T-cell (primary cell): ENCODE measurements at regions not wholly inside any gene's neighbourhood (a gene's known extent, or its start where the extent isn't known, plus 50 kb on each side); places are given as distances from the start of the nearest gene placed in this dataset.

Experiments used
- ATAC-seq, 4 experiments: fragments of 200-7000 bp in 3 of 4; fragments of 150-1000 bp in 1 of 4; cut with Tn5 transposase; replicated peaks in 1 of 4; 1 replicate in 3 of 4; 2 replicates in 1 of 4; pipeline ENCODE4 v1.10.0; 2021; ENCODE audit warnings: moderate library complexity in 3 of 4, mild to moderate bottlenecking in 2 of 4, moderate number of reproducible peaks in 1 of 4
- CTCF ChIA-PET, 2 donors: fragments of 300-600 bp; sonication (Branson Sonifier 250); formaldehyde crosslinking; loops; one replicate each; lab custom pipeline; 2022; ENCODE audit warnings: antibody characterized with exemption in 2 of 2; lab: Charles Lee
- POLR2A ChIA-PET, 2 donors: fragments of 300-600 bp; sonication (Branson Sonifier 250); formaldehyde crosslinking; loops; one replicate each; lab custom pipeline; 2022; ENCODE audit warnings: antibody characterized with exemption in 2 of 2; lab: Charles Lee
- DNase-seq, 35 experiments: peaks; one replicate each; pipeline versions ENCODE4 v3.0.0 to v3.0.0-alpha.2; 2013 to 2023
- H3K27ac ChIP-seq: one replicate; pipeline ENCODE4 v1.5.1; 2013; ENCODE audit warnings: low read length
- H3K27me3 ChIP-seq, 2 experiments: replicated peaks in 1 of 2; 1 replicate in 1 of 2; 2 replicates in 1 of 2; pipeline versions ENCODE4 v1.6.1 to v1.7.0; 2013; ENCODE audit warnings: low read length in 1 of 2, mixed read lengths in 1 of 2; ENCODE audit not compliant: control insufficient read depth in 2 of 2, insufficient read depth in 2 of 2; ENCODE audit errors: extremely low read depth in 1 of 2
- H3K36me3 ChIP-seq, 2 donors: 1 replicate in 1 of 2; 2 replicates in 1 of 2; pipeline versions ENCODE4 v1.6.1 to v1.7.0; 2013; ENCODE audit warnings: low read length in 1 of 2; ENCODE audit not compliant: control insufficient read depth in 2 of 2, insufficient read depth in 1 of 2; ENCODE audit errors: extremely low read depth in 1 of 2
- H3K4me1 ChIP-seq, 2 experiments: 1 replicate in 1 of 2; 2 replicates in 1 of 2; pipeline versions ENCODE4 v1.6.1 to v1.7.0; 2013; ENCODE audit warnings: low read length in 2 of 2, mixed read lengths in 1 of 2; ENCODE audit not compliant: insufficient read depth in 2 of 2, control insufficient read depth in 1 of 2; ENCODE audit errors: extremely low read depth in 1 of 2
- H3K4me3 ChIP-seq, 2 donors: 1 replicate in 1 of 2; 2 replicates in 1 of 2; pipeline versions ENCODE4 v1.5.1 to v1.7.0; 2013; ENCODE audit warnings: mild to moderate bottlenecking in 2 of 2, low read length in 1 of 2, moderate library complexity in 1 of 2; ENCODE audit not compliant: control insufficient read depth in 1 of 2; ENCODE audit errors: extremely low read depth in 1 of 2
- H3K9me3 ChIP-seq: 2 replicates; pipeline ENCODE4 v1.7.0; 2013
- H3K27ac Mint-ChIP-seq, 2 donors: one replicate each; pipeline ENCODE4 v1.8.0; 2020 to 2021; ENCODE audit warnings: mild to moderate bottlenecking in 2 of 2, mixed read lengths in 2 of 2
- H3K27me3 Mint-ChIP-seq, 2 donors: one replicate each; pipeline ENCODE4 v1.8.0; 2021 to 2022; ENCODE audit warnings: mixed read lengths in 2 of 2
- H3K36me3 Mint-ChIP-seq: one replicate; pipeline ENCODE4 v1.8.0; 2021; ENCODE audit warnings: mixed read lengths
- H3K4me1 Mint-ChIP-seq, 3 donors: one replicate each; pipeline ENCODE4 v1.8.0; 2020 to 2022; ENCODE audit warnings: mixed read lengths in 3 of 3, mild to moderate bottlenecking in 1 of 3
- H3K4me3 Mint-ChIP-seq, 3 donors: one replicate each; pipeline ENCODE4 v1.8.0; 2020 to 2022; ENCODE audit warnings: mild to moderate bottlenecking in 3 of 3, mixed read lengths in 3 of 3, moderate library complexity in 3 of 3
- H3K9me3 Mint-ChIP-seq, 3 donors: one replicate each; pipeline ENCODE4 v1.8.0; 2020 to 2022; ENCODE audit warnings: mixed read lengths in 3 of 3
- WGBS: methylation state at CpG from one replicate; pipeline ENCODE4 v1.1.5; 2013; ENCODE audit warnings: missing lambda C conversion rate; ENCODE audit not compliant: insufficient coverage; 5-methylcytosine and 5-hydroxymethylcytosine counted together

DNA sequence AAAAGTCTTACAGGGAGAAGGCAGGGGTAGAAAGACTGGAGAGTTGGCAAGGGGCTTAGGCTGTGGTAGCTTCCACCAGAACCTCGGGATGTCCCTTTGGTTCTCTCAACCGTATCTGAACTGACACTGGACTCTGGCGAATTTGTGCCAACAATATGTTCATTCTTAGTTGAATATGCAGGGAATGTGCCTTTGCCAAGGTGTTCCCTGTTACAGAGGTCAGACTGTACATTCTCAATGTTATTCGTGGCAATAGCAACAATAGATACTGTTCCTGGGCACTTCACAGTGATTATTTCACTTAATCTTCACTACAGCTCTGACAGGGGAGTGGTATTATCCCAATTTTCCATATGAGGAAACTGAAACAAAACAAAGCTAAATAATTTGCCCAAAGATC, 51.5 kb upstream of the RAB3GAP2 start:
- Mint-ChIP-seq H3K9me3 (no peaks in the 10 kb centered on the region), H3K27ac (no peak overlapping the region), H3K36me3 (no peaks in the 10 kb centered on the region), H3K4me3 (no peak overlapping the region), H3K4me1 (no peaks in the 10 kb centered on the region), H3K27me3 (peaks cover 12 to 32% of the 10 kb centered on the region in 2 donors)
- no peak for ATAC-seq
- H3K4me3 ChIP-seq = no peak overlapping the region
- H3K4me1 ChIP-seq = no peaks in the 10 kb centered on the region
- ChIA-PET CTCF (no interaction called here), POLR2A (no interaction called here)
- 100% methylated on average over 2 of the region's 4 CpGs for WGBS
- DNase-seq = no peak
- no peak overlapping the region for H3K27ac ChIP-seq
- no peaks in the 10 kb centered on the region for H3K9me3 ChIP-seq
- peaks cover 0 to 4% of the 10 kb centered on the region in 2 experiments for H3K27me3 ChIP-seq
- H3K36me3 ChIP-seq = no peaks in the 10 kb centered on the region

GRCh38 chr1:220322570-220322969, 50.3 kb upstream of the RAB3GAP2 start:
- Mint-ChIP-seq H3K36me3 (no peaks in the 10 kb centered on the region), H3K9me3 (no peaks in the 10 kb centered on the region), H3K27ac (no peak overlapping the region), H3K4me3 (no peak overlapping the region), H3K27me3 (peaks cover 12 to 29% of the 10 kb centered on the region in 2 donors), H3K4me1 (no peaks in the 10 kb centered on the region)
- H3K4me3 ChIP-seq = no peak overlapping the region
- no peaks in the 10 kb centered on the region for H3K9me3 ChIP-seq
- no peak for DNase-seq
- H3K27me3 ChIP-seq = peaks cover 0 to 4% of the 10 kb centered on the region in 2 experiments
- ATAC-seq = no peak
- no CpG with 5 or more reads among the region's 2 CpGs for WGBS
- H3K4me1 ChIP-seq = no peaks in the 10 kb centered on the region
- ChIA-PET CTCF (no interaction called here), POLR2A (no interaction called here)
- no peak overlapping the region for H3K27ac ChIP-seq
- no peaks in the 10 kb centered on the region for H3K36me3 ChIP-seq
